Suprapubic skin (tissue), 3 donors: ENCODE measurements at regions not wholly inside any gene's neighbourhood (a gene's known extent, or its start where the extent isn't known, plus 50 kb on each side); places are given as distances from the start of the nearest gene placed in this dataset.

ENCODE experiments used
- POLR2A ChIP-seq, 2 donors: fragments of 450-650 bp; IDR thresholded peaks; one replicate each; pipeline ENCODE4 v1.6.1; 2017; ENCODE audit warnings: antibody characterized with exemption in 2 of 2, mild to moderate bottlenecking in 2 of 2, moderate library complexity in 2 of 2
- TF ChIP-seq, protein P1 (sequence below), 2 donors: fragments of 200-600 bp in 1 of 2; fragments of 450-650 bp in 1 of 2; sonication (generic) in 1 of 2; IDR thresholded peaks; one replicate each; pipeline ENCODE4 v1.5.1; 2016 to 2019; ENCODE audit warnings: antibody characterized with exemption in 2 of 2, mild to moderate bottlenecking in 1 of 2, moderate library complexity in 1 of 2

DNA sequence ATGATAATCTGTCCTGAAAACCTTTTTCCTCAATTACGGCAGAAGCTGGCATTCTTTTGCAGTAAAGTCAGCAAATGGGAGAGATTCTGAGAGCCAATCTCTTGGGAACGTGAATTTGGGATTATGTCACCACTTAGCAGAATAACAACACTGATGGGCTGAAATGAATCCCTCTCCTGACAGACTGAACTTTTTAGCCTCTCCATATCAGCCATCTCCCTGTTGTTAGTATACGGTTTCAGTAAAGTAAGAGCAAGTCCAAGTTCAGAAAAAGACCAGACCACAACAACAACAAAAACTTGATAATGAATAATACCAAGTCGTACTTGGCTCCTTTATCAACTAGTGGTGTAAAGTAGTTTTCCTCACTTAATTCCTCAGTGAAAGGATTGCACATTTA is 1048.8 kb downstream of the GATA3 start:
- TF ChIP-seq POLR2A (IDR thresholded peaks at IDR 0.05), result no peak
- TF ChIP-seq, protein P1, sequence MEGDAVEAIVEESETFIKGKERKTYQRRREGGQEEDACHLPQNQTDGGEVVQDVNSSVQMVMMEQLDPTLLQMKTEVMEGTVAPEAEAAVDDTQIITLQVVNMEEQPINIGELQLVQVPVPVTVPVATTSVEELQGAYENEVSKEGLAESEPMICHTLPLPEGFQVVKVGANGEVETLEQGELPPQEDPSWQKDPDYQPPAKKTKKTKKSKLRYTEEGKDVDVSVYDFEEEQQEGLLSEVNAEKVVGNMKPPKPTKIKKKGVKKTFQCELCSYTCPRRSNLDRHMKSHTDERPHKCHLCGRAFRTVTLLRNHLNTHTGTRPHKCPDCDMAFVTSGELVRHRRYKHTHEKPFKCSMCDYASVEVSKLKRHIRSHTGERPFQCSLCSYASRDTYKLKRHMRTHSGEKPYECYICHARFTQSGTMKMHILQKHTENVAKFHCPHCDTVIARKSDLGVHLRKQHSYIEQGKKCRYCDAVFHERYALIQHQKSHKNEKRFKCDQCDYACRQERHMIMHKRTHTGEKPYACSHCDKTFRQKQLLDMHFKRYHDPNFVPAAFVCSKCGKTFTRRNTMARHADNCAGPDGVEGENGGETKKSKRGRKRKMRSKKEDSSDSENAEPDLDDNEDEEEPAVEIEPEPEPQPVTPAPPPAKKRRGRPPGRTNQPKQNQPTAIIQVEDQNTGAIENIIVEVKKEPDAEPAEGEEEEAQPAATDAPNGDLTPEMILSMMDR (IDR thresholded peaks at IDR 0.05), result no peak
